ENCODE measurements at regions not wholly inside any gene's neighbourhood (a gene's known extent, or its start where the extent isn't known, plus 50 kb on each side); places are given as distances from the start of the nearest gene placed in this dataset.

DNA sequence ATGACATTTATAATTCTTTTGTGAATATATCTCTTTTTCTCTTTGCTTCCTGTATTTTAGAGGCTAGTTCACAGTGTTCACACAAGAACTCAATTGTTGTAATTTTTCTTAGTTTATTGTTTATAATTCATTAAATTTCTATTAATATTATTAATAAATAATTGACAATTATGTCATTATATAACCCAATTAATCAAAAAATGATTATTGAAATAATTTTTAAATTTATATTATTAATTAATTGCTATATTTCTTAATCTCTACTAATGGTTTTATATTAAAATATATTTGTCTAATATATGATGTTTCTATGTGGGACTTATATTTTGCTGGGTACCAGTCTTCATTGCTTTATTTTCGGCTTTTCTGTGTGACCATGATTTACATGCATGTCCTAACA lies 618.4 kb downstream of the CDH9 start:
- in situ Hi-C loops (cut with MboI; ENCODE audit: low pct_ligation_motif_present in 1 of 4, low pct_unique_long_range_greater_than_20kb in 1 of 4, low sequenced_read_pairs in 3 of 4) = no loop called here
- Histone ChIP-seq H3K27me3 (no peaks in the 10 kb centered on the region), H3K9me3 (peaks cover 0 to 6% of the 10 kb centered on the region in 2 donors), H3K4me1 (no peaks in the 10 kb centered on the region), H3K4me3 (no peak overlapping the region), H3K36me3 (no peaks in the 10 kb centered on the region), H3K27ac (no peak overlapping the region)
- 72 to 79% methylated on average over 1 of the region's 1 CpG for WGBS, 2 donors (ENCODE audit: low coverage in 1 of 2)
- TF ChIP-seq EP300 (IDR thresholded peaks at IDR 0.05; ENCODE audit: low read depth) = no peak
- TF ChIP-seq POLR2AphosphoS5 (IDR thresholded peaks at IDR 0.05) = no peak
- no peak for TF ChIP-seq POLR2A (IDR thresholded peaks at IDR 0.05)
- no peak for TF ChIP-seq CTCF (IDR thresholded peaks at IDR 0.05)
- intact Hi-C loops (cut with DNase I; ENCODE audit: low total_unique reads) = no loop called here
- DNase-seq = no peak

GRCh38 chr5:26416911-26417310 lies 621.5 kb downstream of the CDH9 start:
- H3K27ac ChIP-seq = no peak overlapping the region
- intact Hi-C loops (cut with DNase I; ENCODE audit: low total_unique reads) = no loop called here

GRCh38 chr5:26415987-26416779 lies 622.2 kb downstream of the CDH9 start:
- no peaks in the 10 kb centered on the region for H3K36me3 ChIP-seq
- in situ Hi-C loops (cut with MboI; ENCODE audit: low pct_ligation_motif_present in 1 of 4, low pct_unique_long_range_greater_than_20kb in 1 of 4, low sequenced_read_pairs in 3 of 4) = no loop called here
- TF ChIP-seq POLR2A (IDR thresholded peaks at IDR 0.05) (no peak), EP300 (IDR thresholded peaks at IDR 0.05; ENCODE audit: low read depth) (no peak), POLR2AphosphoS5 (IDR thresholded peaks at IDR 0.05) (no peak), CTCF (IDR thresholded peaks at IDR 0.05) (no peak)
- H3K4me3 ChIP-seq = no peak overlapping the region
- 88% methylated on average over 12 of the region's 12 CpGs; no CpG with 5 or more reads in 1 of the 2 donors for WGBS, 2 donors (ENCODE audit: low coverage in 1 of 2)
- no peak for DNase-seq
- no peaks in the 10 kb centered on the region for H3K4me1 ChIP-seq
- intact Hi-C loops (cut with DNase I; ENCODE audit: low total_unique reads) = no loop called here
- no peaks in the 10 kb centered on the region for H3K27me3 ChIP-seq
- H3K27ac ChIP-seq = no peak overlapping the region
- peaks cover 0 to 2% of the 10 kb centered on the region in 2 donors for H3K9me3 ChIP-seq

More at GRCh38 chr5:26416911-26417310, 621.5 kb downstream of the CDH9 start:
- no peak overlapping the region for H3K4me3 ChIP-seq
- in situ Hi-C loops (cut with MboI; ENCODE audit: low pct_ligation_motif_present in 1 of 4, low pct_unique_long_range_greater_than_20kb in 1 of 4, low sequenced_read_pairs in 3 of 4) = no loop called here
- H3K4me1 ChIP-seq = no peaks in the 10 kb centered on the region
- TF ChIP-seq EP300 (IDR thresholded peaks at IDR 0.05; ENCODE audit: low read depth) (no peak), POLR2AphosphoS5 (IDR thresholded peaks at IDR 0.05) (no peak), CTCF (IDR thresholded peaks at IDR 0.05) (no peak), POLR2A (IDR thresholded peaks at IDR 0.05) (no peak)
- no peaks in the 10 kb centered on the region for H3K36me3 ChIP-seq
- 92% methylated on average over 3 of the region's 5 CpGs; no CpG with 5 or more reads in 1 of the 2 donors for WGBS, 2 donors (ENCODE audit: low coverage in 1 of 2)
- H3K9me3 ChIP-seq = peaks cover 0 to 5% of the 10 kb centered on the region in 2 donors
- DNase-seq = no peak
- H3K27me3 ChIP-seq = no peaks in the 10 kb centered on the region

DNA sequence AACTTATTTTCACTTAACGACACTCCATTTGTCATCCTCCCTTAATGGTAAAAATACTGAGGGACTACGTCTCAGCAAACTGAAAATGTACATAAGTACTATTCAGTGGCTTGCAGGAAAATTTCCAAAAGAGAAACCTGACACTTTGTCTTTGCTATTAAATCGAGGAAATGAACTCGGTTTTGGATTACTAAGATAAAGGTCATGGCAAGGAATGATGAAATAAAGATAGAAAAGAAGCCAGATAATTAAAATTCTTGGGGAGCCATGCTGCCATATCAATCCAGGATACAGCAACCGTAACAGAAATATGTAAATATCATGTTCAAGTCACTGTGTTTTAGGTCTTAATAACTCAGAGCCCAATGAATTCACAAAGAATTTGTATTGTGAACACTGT lies 647.8 kb downstream of the CDH9 start:
- Histone ChIP-seq H3K36me3 (no peaks in the 10 kb centered on the region), H3K27ac (no peak overlapping the region), H3K4me1 (no peaks in the 10 kb centered on the region), H3K4me3 (no peak overlapping the region), H3K9me3 (peaks cover 0 to 3% of the 10 kb centered on the region in 2 donors), H3K27me3 (no peaks in the 10 kb centered on the region)
- WGBS, 2 donors (ENCODE audit: low coverage in 1 of 2) = 75 to 86% methylated on average over 5 of the region's 5 CpGs
- intact Hi-C loops (cut with DNase I; ENCODE audit: low total_unique reads) (no loop called here), in situ Hi-C loops (cut with MboI; ENCODE audit: low pct_ligation_motif_present in 1 of 4, low pct_unique_long_range_greater_than_20kb in 1 of 4, low sequenced_read_pairs in 3 of 4) (no loop called here)
- DNase-seq = no peak
- TF ChIP-seq POLR2AphosphoS5 (IDR thresholded peaks at IDR 0.05) = no peak
- no peak for TF ChIP-seq CTCF (IDR thresholded peaks at IDR 0.05)
- TF ChIP-seq POLR2A (IDR thresholded peaks at IDR 0.05) = no peak
- TF ChIP-seq EP300 (IDR thresholded peaks at IDR 0.05; ENCODE audit: low read depth) = no peak
